H9 (cell line): ENCODE measurements at regions not wholly inside any gene's neighbourhood (a gene's known extent, or its start where the extent isn't known, plus 50 kb on each side); places are given as distances from the start of the nearest gene placed in this dataset.

Experiments used
- DNase-seq: peaks from one replicate; pipeline ENCODE4 v3.0.0-alpha.2; 2017
- H2AFZ ChIP-seq: one replicate; pipeline ENCODE4 v1.6.1; 2013; ENCODE audit warnings: mild to moderate bottlenecking, low read length, control low read depth, moderate library complexity
- H2AK5ac ChIP-seq: 2 replicates; pipeline ENCODE4 v1.6.1; 2013; ENCODE audit warnings: low read length, control low read depth, mixed read lengths; ENCODE audit not compliant: insufficient read length
- H2BK120ac ChIP-seq: one replicate; pipeline ENCODE4 v1.6.1; 2013; ENCODE audit warnings: low read depth, mild to moderate bottlenecking, low read length, control low read depth, inconsistent platforms; ENCODE audit not compliant: poor library complexity, severe bottlenecking
- H2BK12ac ChIP-seq: 2 replicates; pipeline ENCODE4 v1.6.1; 2013; ENCODE audit warnings: low read length, control low read depth, mixed read lengths, low read depth; ENCODE audit not compliant: insufficient read length
- H2BK15ac ChIP-seq: 2 replicates; pipeline ENCODE4 v1.6.1; 2013; ENCODE audit warnings: low read depth, low read length, control low read depth
- H2BK20ac ChIP-seq: one replicate; pipeline ENCODE4 v1.6.1; 2013; ENCODE audit warnings: low read depth, mild to moderate bottlenecking, low read length, control low read depth, inconsistent platforms; ENCODE audit not compliant: poor library complexity, severe bottlenecking
- H2BK5ac ChIP-seq: 2 replicates; pipeline ENCODE4 v1.6.1; 2013; ENCODE audit warnings: low read length, control low read depth, mixed read lengths; ENCODE audit not compliant: insufficient read length
- H3K14ac ChIP-seq: 2 replicates; pipeline ENCODE4 v1.6.1; 2013; ENCODE audit warnings: low read length, control low read depth; ENCODE audit not compliant: insufficient read depth
- H3K18ac ChIP-seq: 2 replicates; pipeline ENCODE4 v1.6.1; 2013; ENCODE audit warnings: low read depth, mild to moderate bottlenecking, mixed read lengths, low read length, control low read depth; ENCODE audit not compliant: insufficient read length
- H3K23ac ChIP-seq: 2 replicates; pipeline ENCODE4 v1.6.1; 2013; ENCODE audit warnings: low read length, control low read depth, mixed read lengths, low read depth; ENCODE audit not compliant: insufficient read length
- H3K23me2 ChIP-seq: 2 replicates; pipeline ENCODE4 v1.6.1; 2013; ENCODE audit warnings: low read depth, mild to moderate bottlenecking, mixed read lengths, low read length, control low read depth; ENCODE audit not compliant: insufficient read length, poor library complexity, severe bottlenecking
- H3K27ac ChIP-seq: 2 replicates; pipeline ENCODE4 v1.5.1; 2013; ENCODE audit warnings: low read length, control low read depth, mixed read lengths, low read depth; ENCODE audit not compliant: insufficient read length
- H3K27me3 ChIP-seq: 2 replicates; pipeline ENCODE4 v1.6.1; 2013; ENCODE audit warnings: low read length, control low read depth, inconsistent platforms; ENCODE audit not compliant: insufficient read depth
- H3K4ac ChIP-seq: 2 replicates; pipeline ENCODE4 v1.6.1; 2013; ENCODE audit warnings: low read depth, mild to moderate bottlenecking, control low read depth, inconsistent platforms, low read length, moderate library complexity
- H3K4me1 ChIP-seq: 2 replicates; pipeline ENCODE4 v1.6.1; 2013; ENCODE audit warnings: low read length, control low read depth, inconsistent platforms; ENCODE audit not compliant: insufficient read depth
- H3K4me2 ChIP-seq: 2 replicates; pipeline ENCODE4 v1.6.1; 2013; ENCODE audit warnings: low read length, control low read depth, mixed read lengths; ENCODE audit not compliant: insufficient read length, insufficient read depth
- H3K56ac ChIP-seq: 2 replicates; pipeline ENCODE4 v1.6.1; 2013; ENCODE audit warnings: low read depth, mild to moderate bottlenecking, mixed read lengths, low read length, control low read depth; ENCODE audit not compliant: insufficient read length
- H3K79me1 ChIP-seq: 2 replicates; pipeline ENCODE4 v1.6.1; 2013; ENCODE audit warnings: low read depth, mild to moderate bottlenecking, moderate library complexity, low read length, control low read depth, inconsistent platforms; ENCODE audit not compliant: insufficient read depth, poor library complexity, severe bottlenecking
- H3K79me2 ChIP-seq: 2 replicates; pipeline ENCODE4 v1.6.1; 2013; ENCODE audit warnings: low read length, control low read depth, inconsistent platforms; ENCODE audit not compliant: insufficient read depth
- H3K9ac ChIP-seq: 2 replicates; pipeline ENCODE4 v1.6.1; 2013; ENCODE audit warnings: low read length, control low read depth, mixed read lengths; ENCODE audit not compliant: insufficient read length; ENCODE audit errors: extremely low read depth
- H3K9me3 ChIP-seq: one replicate; pipeline ENCODE4 v1.6.1; 2013; ENCODE audit warnings: low read depth, low read length, inconsistent platforms; ENCODE audit not compliant: control insufficient read depth
- H3T11ph ChIP-seq: one replicate; pipeline ENCODE4 v1.6.1; 2013; ENCODE audit warnings: mild to moderate bottlenecking, low read length, control low read depth, inconsistent platforms
- H4K20me1 ChIP-seq: one replicate; pipeline ENCODE4 v1.6.1; 2013; ENCODE audit not compliant: control insufficient read depth, insufficient read length, insufficient read depth
- H4K5ac ChIP-seq: 2 replicates; pipeline ENCODE4 v1.6.1; 2013; ENCODE audit warnings: low read depth, mild to moderate bottlenecking, mixed read lengths, low read length, control low read depth; ENCODE audit not compliant: insufficient read length
- H4K8ac ChIP-seq: replicated peaks from 2 replicates; pipeline ENCODE4 v1.6.1; 2013; ENCODE audit warnings: low read length, control low read depth, mixed read lengths, low read depth; ENCODE audit not compliant: insufficient read length
- H4K91ac ChIP-seq: 2 replicates; pipeline ENCODE4 v1.6.1; 2013; ENCODE audit warnings: low read depth, mild to moderate bottlenecking, moderate library complexity, mixed read lengths, low read length, control low read depth; ENCODE audit not compliant: insufficient read length
- H3K27ac Mint-ChIP-seq, 3 experiments: 2 replicates in 2 of 3; 3 replicates in 1 of 3; pipeline ENCODE4 v1.8.0; 2020 to 2021; ENCODE audit warnings: mixed read lengths in 3 of 3, mild to moderate bottlenecking in 1 of 3, moderate library complexity in 1 of 3
- H3K27me3 Mint-ChIP-seq: 2 replicates; pipeline ENCODE4 v1.8.0; 2021; ENCODE audit warnings: low read depth, mild to moderate bottlenecking, moderate library complexity, mixed read lengths
- H3K36me3 Mint-ChIP-seq, 3 experiments: 2 replicates in 2 of 3; 3 replicates in 1 of 3; pipeline ENCODE4 v1.8.0; 2020 to 2021; ENCODE audit warnings: low read depth in 3 of 3, mixed read lengths in 3 of 3; ENCODE audit not compliant: insufficient read depth in 1 of 3
- H3K4me1 Mint-ChIP-seq, 2 experiments: 2 replicates each; pipeline ENCODE4 v1.8.0; 2020; ENCODE audit warnings: mixed read lengths in 2 of 2
- H3K4me3 Mint-ChIP-seq, 2 experiments: 2 replicates in 1 of 2; 3 replicates in 1 of 2; pipeline ENCODE4 v1.8.0; 2020 to 2021; ENCODE audit warnings: mild to moderate bottlenecking in 2 of 2, mixed read lengths in 2 of 2, moderate library complexity in 1 of 2
- H3K9me3 Mint-ChIP-seq, 2 experiments: 2 replicates in 1 of 2; 3 replicates in 1 of 2; pipeline ENCODE4 v1.8.0; 2020; ENCODE audit warnings: mild to moderate bottlenecking in 2 of 2, mixed read lengths in 2 of 2, moderate library complexity in 1 of 2
- CTCF ChIP-seq: fragments of 200-600 bp; sonication (generic); conservative IDR thresholded peaks from 3 replicates; pipeline ENCODE4 v1.8.0; 2021; ENCODE audit warnings: antibody characterized with exemption, mild to moderate bottlenecking
- WGBS: extraction: QIAGEN DNeasy Blood & Tissue Kit; methylation state at CpG from one replicate; pipeline ENCODE4 v1.1.7; 2013; ENCODE audit warnings: missing lambda C conversion rate, low lambda C conversion rate, mixed read lengths; ENCODE audit not compliant: insufficient read length; ENCODE audit errors: extremely low coverage; 5-methylcytosine and 5-hydroxymethylcytosine counted together

- Histone ChIP-seq H2AK5ac (no peak overlapping the region), H2BK120ac (no peak overlapping the region), H3K79me2 (no peaks in the 10 kb centered on the region), H2BK20ac (no peak overlapping the region), H3K9me3 (no peaks in the 10 kb centered on the region), H2BK12ac (no peak overlapping the region), H3K23me2 (no peaks in the 10 kb centered on the region), H3K4ac (no peak overlapping the region), H3K27me3 (no peaks in the 10 kb centered on the region), H3T11ph (no peak overlapping the region), H3K14ac (no peak overlapping the region), H4K8ac (no peak overlapping the region), H3K4me1 (no peaks in the 10 kb centered on the region), H3K23ac (no peak overlapping the region), H3K27ac (no peak overlapping the region), H4K20me1 (no peaks in the 10 kb centered on the region), H2BK5ac (no peak overlapping the region), H2BK15ac (no peak overlapping the region), H2AFZ (no peak overlapping the region), H4K91ac (no peak overlapping the region), H3K4me2 (no peak overlapping the region), H3K56ac (no peak overlapping the region), H3K79me1 (no peaks in the 10 kb centered on the region), H3K9ac (no peak overlapping the region), H3K18ac (no peak overlapping the region), H4K5ac (no peak overlapping the region)
- no peak overlapping the region for H3K27ac Mint-ChIP-seq
- no peaks in the 10 kb centered on the region for H3K27me3 Mint-ChIP-seq
- DNase-seq, result no peak
- H3K4me3 Mint-ChIP-seq, result no peak overlapping the region
- H3K4me1 Mint-ChIP-seq, result no peaks in the 10 kb centered on the region
- no peaks in the 10 kb centered on the region for H3K9me3 Mint-ChIP-seq
- no peaks in the 10 kb centered on the region for H3K36me3 Mint-ChIP-seq
- no CpG with 5 or more reads among the region's 6 CpGs for WGBS
- no peak for TF ChIP-seq CTCF
Measured at GRCh38 chr12:88310666-88311065, 168.6 kb downstream of the TMTC3 start.
